ENCODE measurements at regions not wholly inside any gene's neighbourhood (a gene's known extent, or its start where the extent isn't known, plus 50 kb on each side); places are given as distances from the start of the nearest gene placed in this dataset.

GRCh38 chr5:88545338-88545737, 276.7 kb upstream of the TMEM161B start:
- H3K27me3 Mint-ChIP-seq (ENCODE audit: unreplicated experiment): peaks cover 8% of the 10 kb centered on the region
- H3K4me3 Mint-ChIP-seq (ENCODE audit: unreplicated experiment): no peak overlapping the region
- DNase-seq (ENCODE audit: extremely low spot score, unreplicated experiment): no peak
- H3K36me3 Mint-ChIP-seq (ENCODE audit: unreplicated experiment): no peaks in the 10 kb centered on the region
- no peak for TF ChIP-seq CTCF (IDR thresholded peaks at IDR 0.05)
- H3K9me3 Mint-ChIP-seq (ENCODE audit: unreplicated experiment): no peaks in the 10 kb centered on the region
- no peak overlapping the region for H3K27ac Mint-ChIP-seq (ENCODE audit: unreplicated experiment)
- H3K4me1 Mint-ChIP-seq (ENCODE audit: unreplicated experiment): no peaks in the 10 kb centered on the region

- H3K27me3 Mint-ChIP-seq (ENCODE audit: unreplicated experiment): peaks cover 8% of the 10 kb centered on the region
- H3K9me3 Mint-ChIP-seq (ENCODE audit: unreplicated experiment): no peaks in the 10 kb centered on the region
- H3K36me3 Mint-ChIP-seq (ENCODE audit: unreplicated experiment): no peaks in the 10 kb centered on the region
- no peaks in the 10 kb centered on the region for H3K4me1 Mint-ChIP-seq (ENCODE audit: unreplicated experiment)
- no peak for DNase-seq (ENCODE audit: extremely low spot score, unreplicated experiment)
- no peak overlapping the region for H3K4me3 Mint-ChIP-seq (ENCODE audit: unreplicated experiment)
- H3K27ac Mint-ChIP-seq (ENCODE audit: unreplicated experiment): no peak overlapping the region
- TF ChIP-seq CTCF (IDR thresholded peaks at IDR 0.05): no peak
Measured at GRCh38 chr5:88544671-88545070, 276.0 kb upstream of the TMEM161B start.

DNA sequence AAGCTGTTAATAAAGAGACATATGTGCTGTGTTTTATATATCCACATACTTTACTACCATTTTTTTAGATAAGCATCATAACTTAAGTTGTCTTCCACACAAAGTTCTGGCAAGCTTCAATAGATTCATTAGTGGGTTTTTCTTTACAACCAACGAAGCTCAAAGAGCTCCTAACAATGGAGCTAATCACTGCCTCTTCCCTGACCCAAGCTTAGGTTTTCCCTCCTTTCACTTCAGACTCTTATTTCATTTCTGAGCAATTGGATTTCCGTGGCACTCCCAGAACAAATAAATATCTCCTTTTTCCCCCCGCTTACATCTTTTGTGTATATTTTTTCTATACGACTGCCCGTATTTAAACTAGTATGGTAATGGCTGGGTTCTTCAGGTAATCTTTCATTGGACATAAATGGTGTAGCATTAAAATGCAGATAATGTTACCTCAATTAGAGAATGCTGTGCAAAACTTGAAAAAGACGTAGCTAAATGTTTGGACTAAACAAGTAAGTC, 275.5 kb upstream of the TMEM161B start:
- Mint-ChIP-seq H3K27ac (ENCODE audit: unreplicated experiment) (no peak overlapping the region), H3K36me3 (ENCODE audit: unreplicated experiment) (no peaks in the 10 kb centered on the region), H3K4me3 (ENCODE audit: unreplicated experiment) (no peak overlapping the region), H3K9me3 (ENCODE audit: unreplicated experiment) (no peaks in the 10 kb centered on the region), H3K4me1 (ENCODE audit: unreplicated experiment) (no peaks in the 10 kb centered on the region), H3K27me3 (ENCODE audit: unreplicated experiment) (peaks cover 8% of the 10 kb centered on the region)
- TF ChIP-seq CTCF (IDR thresholded peaks at IDR 0.05): no peak
- no peak for DNase-seq (ENCODE audit: extremely low spot score, unreplicated experiment)

DNA sequence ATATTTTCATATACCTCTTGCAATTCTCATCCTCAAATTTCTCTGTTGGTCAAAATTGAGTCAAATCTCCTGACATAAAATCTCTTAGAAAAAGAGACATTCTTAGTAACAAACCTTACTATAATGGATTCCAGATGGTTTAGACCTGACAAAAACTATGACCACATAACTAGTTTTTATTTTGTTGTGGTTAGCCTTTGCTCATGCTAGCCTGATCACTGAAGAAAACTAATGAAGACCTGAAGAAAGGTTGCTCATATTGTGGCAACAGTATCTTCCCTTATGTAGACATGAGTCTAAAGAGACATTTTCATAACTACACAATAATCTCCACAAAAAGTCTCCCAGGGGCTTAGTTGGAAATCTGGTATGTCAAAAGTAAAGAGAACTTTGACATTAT, 274.1 kb upstream of the TMEM161B start:
- H3K36me3 Mint-ChIP-seq (ENCODE audit: unreplicated experiment): no peaks in the 10 kb centered on the region
- TF ChIP-seq CTCF (IDR thresholded peaks at IDR 0.05): no peak

DNA sequence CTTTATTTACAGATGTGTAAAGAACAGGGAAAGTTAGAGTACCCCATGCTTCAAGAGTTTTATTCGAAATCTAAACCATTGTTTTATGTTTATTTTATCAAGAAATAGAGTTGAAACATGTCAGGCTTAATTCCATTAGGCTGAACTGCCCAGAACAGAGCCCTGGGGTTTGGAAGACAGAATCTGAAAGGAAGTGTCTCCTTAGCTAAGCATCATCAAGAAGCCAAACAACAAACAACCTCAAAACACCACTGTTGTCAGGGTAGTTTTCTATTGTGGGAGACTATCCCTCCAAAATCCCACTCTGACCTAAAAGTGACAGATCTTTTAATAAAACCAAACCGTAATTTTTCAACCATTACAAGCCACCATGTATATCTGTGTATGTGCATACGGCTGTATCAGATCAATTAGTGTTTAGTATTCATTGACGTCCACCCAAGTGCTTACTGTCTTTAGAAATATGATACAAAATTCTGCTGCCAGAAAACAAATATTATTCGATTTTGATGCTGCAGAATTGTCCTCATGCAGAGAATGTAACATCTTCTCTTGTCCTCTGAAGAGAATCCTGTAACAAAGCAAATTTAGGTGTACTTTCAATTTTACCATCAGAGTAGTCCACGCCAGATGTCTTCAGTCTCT, 271.9 kb upstream of the TMEM161B start:
- no peak for DNase-seq (ENCODE audit: extremely low spot score, unreplicated experiment)
- no peak for TF ChIP-seq CTCF (IDR thresholded peaks at IDR 0.05)
- H3K9me3 Mint-ChIP-seq (ENCODE audit: unreplicated experiment): no peaks in the 10 kb centered on the region
- peaks cover 8% of the 10 kb centered on the region for H3K27me3 Mint-ChIP-seq (ENCODE audit: unreplicated experiment)
- no peaks in the 10 kb centered on the region for H3K4me1 Mint-ChIP-seq (ENCODE audit: unreplicated experiment)
- no peak overlapping the region for H3K4me3 Mint-ChIP-seq (ENCODE audit: unreplicated experiment)
- no peaks in the 10 kb centered on the region for H3K36me3 Mint-ChIP-seq (ENCODE audit: unreplicated experiment)
- no peak overlapping the region for H3K27ac Mint-ChIP-seq (ENCODE audit: unreplicated experiment)

More for the DNA sequence above, 274.1 kb upstream of the TMEM161B start:
- H3K27me3 Mint-ChIP-seq (ENCODE audit: unreplicated experiment): peaks cover 8% of the 10 kb centered on the region
- DNase-seq (ENCODE audit: extremely low spot score, unreplicated experiment): no peak
- H3K4me1 Mint-ChIP-seq (ENCODE audit: unreplicated experiment): no peaks in the 10 kb centered on the region
- no peak overlapping the region for H3K4me3 Mint-ChIP-seq (ENCODE audit: unreplicated experiment)
- H3K9me3 Mint-ChIP-seq (ENCODE audit: unreplicated experiment): no peaks in the 10 kb centered on the region
- no peak overlapping the region for H3K27ac Mint-ChIP-seq (ENCODE audit: unreplicated experiment)
